GM12878 (cell line): ENCODE measurements at regions not wholly inside any gene's neighbourhood (a gene's known extent, or its start where the extent isn't known, plus 50 kb on each side); places are given as distances from the start of the nearest gene placed in this dataset.

ENCODE experiments used
- ATAC-seq: fragments of 200-7000 bp; cut with Tn5 transposase; 3 replicates; pipeline ENCODE4 v1.9.1; 2020; ENCODE audit warnings: mild to moderate bottlenecking, moderate library complexity
- BruUV-seq: library from RNA; stranded (reverse); fragments of 400-500 nt; replicated peaks from 2 replicates; lab custom pipeline; 2021; lab: Mats Ljungman, UMichigan
- CTCF ChIA-PET: fragments of 300-600 bp; sonication (Branson Sonifier 250); formaldehyde crosslinking; extraction: SDS; loops from one replicate; lab custom pipeline; 2021; ENCODE audit warnings: inconsistent platforms; lab: Yijun Ruan, JAX
- POLR2A ChIA-PET: fragments of 350-600 bp; formaldehyde crosslinking; extraction: SDS; loops from one replicate; lab custom pipeline; 2021; ENCODE audit warnings: inconsistent platforms; lab: Charles Lee
- RAD21 ChIA-PET: fragments of 300-600 bp; sonication (Branson Sonifier 250); formaldehyde crosslinking; loops from one replicate; lab custom pipeline; 2023; ENCODE audit warnings: antibody characterized with exemption; ENCODE audit not compliant: unreplicated experiment; lab: Charles Lee
- SMC1A ChIA-PET: fragments of 300-600 bp; sonication (Branson Sonifier 250); formaldehyde crosslinking; loops from one replicate; lab custom pipeline; 2023; ENCODE audit not compliant: unreplicated experiment, uncharacterized antibody; lab: Charles Lee
- DNase-seq: peaks from one replicate; pipeline ENCODE4 v3.0.0-alpha.2; 2011; ENCODE audit warnings: low read depth, low spot score
- FAIRE-seq: peaks from 3 replicates; lab custom pipeline; 2011; peaks lifted over from hg19 to GRCh38; lab: Jason Lieb, UNC
- H2AFZ ChIP-seq: 2 replicates; pipeline ENCODE4 v1.6.0; 2011; ENCODE audit warnings: low read depth, low read length, control low read depth; ENCODE audit not compliant: control insufficient read depth
- H3K27ac ChIP-seq: 2 replicates; pipeline ENCODE4 v1.5.1; 2011; ENCODE audit warnings: control low read depth; ENCODE audit not compliant: control insufficient read depth, insufficient read depth
- H3K27me3 ChIP-seq, 2 experiments: replicated peaks in 1 of 2; 2 replicates each; pipeline versions ENCODE4 v1.6.0 to v1.6.1; 2011; ENCODE audit warnings: low read length in 1 of 2; ENCODE audit not compliant: control insufficient read depth in 2 of 2, insufficient read depth in 2 of 2
- H3K36me3 ChIP-seq, 2 experiments: 2 replicates each; pipeline ENCODE4 v1.5.1; 2011; ENCODE audit warnings: low read length in 1 of 2; ENCODE audit not compliant: control insufficient read depth in 2 of 2, insufficient read depth in 2 of 2
- H3K4me1 ChIP-seq: 2 replicates; pipeline ENCODE4 v1.6.1; 2011; ENCODE audit warnings: mild to moderate bottlenecking, low read length, moderate library complexity, mixed read lengths; ENCODE audit not compliant: control insufficient read depth, insufficient read depth
- H3K4me2 ChIP-seq: 2 replicates; pipeline ENCODE4 v1.6.0; 2011; ENCODE audit warnings: control low read depth; ENCODE audit not compliant: control insufficient read depth, insufficient read depth
- H3K4me3 ChIP-seq: fragments of 200-600 bp; sonication (generic); 2 replicates; pipeline ENCODE4 v1.5.1; 2016
- H3K79me2 ChIP-seq: 2 replicates; pipeline ENCODE4 v1.6.0; 2011; ENCODE audit warnings: low read length; ENCODE audit not compliant: control insufficient read depth, insufficient read depth
- H3K9ac ChIP-seq: 2 replicates; pipeline ENCODE4 v1.8.0; 2011; ENCODE audit warnings: low read length, control low read depth, mixed read lengths; ENCODE audit not compliant: control insufficient read depth, insufficient read depth
- H3K9me3 ChIP-seq: replicated peaks from 3 replicates; pipeline ENCODE4 v1.5.1; 2011; ENCODE audit warnings: mild to moderate bottlenecking, low read length; ENCODE audit not compliant: control insufficient read depth, insufficient read depth
- H4K20me1 ChIP-seq: 2 replicates; pipeline ENCODE4 v1.6.0; 2011; ENCODE audit not compliant: control insufficient read depth, insufficient read depth
- ASH2L ChIP-seq: fragments of 300-600, 200-600 bp; sonication (generic); IDR thresholded peaks from 2 replicates; pipeline ENCODE4 v1.6.1; 2017; ENCODE audit warnings: low read depth, mild to moderate bottlenecking, borderline replicate concordance
- BCL11A ChIP-seq: IDR thresholded peaks from 2 replicates; pipeline ENCODE4 v1.6.1; 2011; ENCODE audit warnings: low read depth, low read length
- BHLHE40 ChIP-seq, 2 experiments: fragments of 450-650 bp in 1 of 2; IDR thresholded peaks; 2 replicates each; pipeline ENCODE4 v1.6.1; 2011 to 2017; ENCODE audit warnings: low read depth in 2 of 2, borderline replicate concordance in 1 of 2, improper control_type of control experiment in 1 of 2, low read length in 1 of 2, mild to moderate bottlenecking in 1 of 2
- CEBPB ChIP-seq, 2 experiments: fragments of 150-350 bp in 1 of 2; IDR thresholded peaks; 2 replicates each; pipeline ENCODE4 v1.6.1; 2012 to 2014; ENCODE audit warnings: low read depth in 2 of 2, low read length in 2 of 2, borderline replicate concordance in 1 of 2, inconsistent platforms in 1 of 2
- HDAC2 ChIP-seq: fragments of 200-600 bp; sonication (generic); IDR thresholded peaks from 2 replicates; pipeline ENCODE4 v1.6.1; 2017
- IRF3 ChIP-seq: fragments of 450-650 bp; IDR thresholded peaks from 2 replicates; pipeline ENCODE4 v1.6.1; 2014; ENCODE audit warnings: mild to moderate bottlenecking
- IRF5 ChIP-seq: fragments of 450-650 bp; IDR thresholded peaks from 2 replicates; pipeline ENCODE4 v1.6.1; 2017; ENCODE audit warnings: borderline replicate concordance
- KDM1A ChIP-seq: fragments of 200-600 bp; sonication (generic); IDR thresholded peaks from 2 replicates; pipeline ENCODE4 v1.6.1; 2016; ENCODE audit warnings: borderline replicate concordance
- REST ChIP-seq: IDR thresholded peaks from 2 replicates; pipeline ENCODE4 v1.6.1; 2012; ENCODE audit warnings: mild to moderate bottlenecking, low read depth, low read length
- SREBF2 ChIP-seq: IDR thresholded peaks from 2 replicates; pipeline ENCODE4 v1.6.1; 2012; ENCODE audit warnings: mild to moderate bottlenecking, low read length
- ZNF274 ChIP-seq: IDR thresholded peaks from one replicate; pipeline ENCODE4 v1.8.0; 2011; ENCODE audit not compliant: insufficient read length, insufficient read depth
- WGBS: methylation state at CpG from one replicate; pipeline ENCODE4 v1.1.6; 2016; ENCODE audit warnings: low lambda C conversion rate; ENCODE audit not compliant: insufficient replicate concordance, insufficient coverage; ENCODE audit errors: missing lambda C conversion rate; 5-methylcytosine and 5-hydroxymethylcytosine counted together
- in situ Hi-C: fragments of 300-500 bp; cut with MboI; formaldehyde crosslinking; loops from 9 replicates; pipeline ENCODE4 v1.14.3; 2018; ENCODE audit warnings: mixed read lengths
- intact Hi-C: fragments of 100-400 bp; cut with micrococcal nuclease; formaldehyde crosslinking; loops from one replicate; pipeline ENCODE4 v1.14.2; 2022; ENCODE audit not compliant: unreplicated experiment

GRCh38 chr21:16113052-16113715, 383.4 kb downstream of the USP25 start:
- no peaks in the 10 kb centered on the region for H3K9me3 ChIP-seq
- no peak for FAIRE-seq
- H3K79me2 ChIP-seq = no peaks in the 10 kb centered on the region
- H4K20me1 ChIP-seq = no peaks in the 10 kb centered on the region
- no peak for TF ChIP-seq IRF5
- TF ChIP-seq SREBF2 = no peak
- no peak for TF ChIP-seq BCL11A
- no peak for TF ChIP-seq IRF3
- TF ChIP-seq ASH2L = no peak
- no peak for TF ChIP-seq HDAC2
- TF ChIP-seq REST = no peak
- TF ChIP-seq BHLHE40 (IDR thresholded peaks at IDR 0.05; ENCODE audit: borderline replicate concordance in 1 of 2, low read depth in 2 of 2, low read length in 1 of 2) = no peak
- TF ChIP-seq ZNF274 = no peak
- TF ChIP-seq KDM1A = no peak
- TF ChIP-seq CEBPB (IDR thresholded peaks at IDR 0.05; ENCODE audit: borderline replicate concordance in 1 of 2, low read depth in 2 of 2, low read length in 2 of 2) = no peak
- in situ Hi-C loops = no loop called here
- ChIA-PET POLR2A (no interaction called here), CTCF (interaction anchor here (1.0 kb wide), 1 partner anchor 103 kb away, joined by 3 read pairs; no protein-coding TSS in a partner anchor), SMC1A (no interaction called here), RAD21 (no interaction called here)
- H3K27me3 ChIP-seq = no peaks in the 10 kb centered on the region
- no peak overlapping the region for H3K27ac ChIP-seq
- H3K4me3 ChIP-seq = no peak overlapping the region
- intact Hi-C loops = no loop called here
- H2AFZ ChIP-seq = no peak overlapping the region
- no peaks in the 10 kb centered on the region for H3K4me1 ChIP-seq
- no peaks in the 10 kb centered on the region for H3K36me3 ChIP-seq
- WGBS = 3% methylated on average over 2 of the region's 2 CpGs
- no peak for DNase-seq
- H3K9ac ChIP-seq = no peak overlapping the region
- no TSS peak for BruUV-seq
- ATAC-seq = no peak
- no peak overlapping the region for H3K4me2 ChIP-seq
